Astrocyte (in vitro differentiated cells and primary cell): ENCODE measurements at regions not wholly inside any gene's neighbourhood (a gene's known extent, or its start where the extent isn't known, plus 50 kb on each side); places are given as distances from the start of the nearest gene placed in this dataset.

Source experiments
- DNase-seq: peaks from one replicate; pipeline ENCODE4 v3.0.0-alpha.2; 2010; ENCODE audit warnings: low read depth
- FAIRE-seq: peaks from 2 replicates; lab custom pipeline; 2011; peaks lifted over from hg19 to GRCh38; lab: Jason Lieb, UNC
- H2AFZ ChIP-seq: 2 replicates; pipeline ENCODE4 v1.6.0; 2012; ENCODE audit warnings: low read depth, low read length, inconsistent platforms
- H3K27ac ChIP-seq: 2 replicates; pipeline ENCODE4 v1.5.1; 2011; ENCODE audit warnings: low read depth, low read length, inconsistent platforms
- H3K27me3 ChIP-seq: 2 replicates; pipeline ENCODE4 v1.6.0; 2011; ENCODE audit warnings: low read length, inconsistent platforms; ENCODE audit not compliant: insufficient read depth
- H3K36me3 ChIP-seq: 2 replicates; pipeline ENCODE4 v1.5.1; 2011; ENCODE audit warnings: low read length, inconsistent platforms; ENCODE audit not compliant: insufficient read depth
- H3K4me1 ChIP-seq: 2 replicates; pipeline ENCODE4 v1.5.1; 2011; ENCODE audit warnings: low read length, inconsistent platforms; ENCODE audit not compliant: insufficient read depth
- H3K4me2 ChIP-seq: 2 replicates; pipeline ENCODE4 v1.6.0; 2012; ENCODE audit warnings: low read length, inconsistent platforms
- H3K4me3 ChIP-seq: 2 replicates; pipeline ENCODE4 v1.5.1; 2011; ENCODE audit warnings: low read depth, mild to moderate bottlenecking, low read length, inconsistent platforms; ENCODE audit not compliant: insufficient read depth
- H3K79me2 ChIP-seq: 2 replicates; pipeline ENCODE4 v1.6.0; 2012; ENCODE audit warnings: mild to moderate bottlenecking, low read length, inconsistent platforms; ENCODE audit not compliant: insufficient read depth
- H3K9ac ChIP-seq: 2 replicates; pipeline ENCODE4 v1.6.0; 2012; ENCODE audit warnings: mild to moderate bottlenecking, low read length, inconsistent platforms
- H3K9me3 ChIP-seq: 2 replicates; pipeline ENCODE4 v1.5.1; 2012; ENCODE audit warnings: low read depth, mild to moderate bottlenecking, low read length, inconsistent platforms; ENCODE audit not compliant: insufficient read depth
- H4K20me1 ChIP-seq: 2 replicates; pipeline ENCODE4 v1.6.0; 2012; ENCODE audit warnings: low read length, inconsistent platforms; ENCODE audit not compliant: insufficient read depth
- H3K27ac Mint-ChIP-seq: one replicate; pipeline ENCODE4 v1.8.0; 2021; ENCODE audit warnings: mild to moderate bottlenecking, mixed read lengths; ENCODE audit not compliant: unreplicated experiment
- H3K27me3 Mint-ChIP-seq: one replicate; pipeline ENCODE4 v1.8.0; 2021; ENCODE audit warnings: low read depth, mixed read lengths; ENCODE audit not compliant: unreplicated experiment
- H3K36me3 Mint-ChIP-seq: one replicate; pipeline ENCODE4 v1.8.0; 2021; ENCODE audit warnings: low read depth, mixed read lengths; ENCODE audit not compliant: unreplicated experiment
- H3K4me1 Mint-ChIP-seq: one replicate; pipeline ENCODE4 v1.8.0; 2021; ENCODE audit warnings: low read depth, mixed read lengths; ENCODE audit not compliant: unreplicated experiment
- H3K4me3 Mint-ChIP-seq: one replicate; pipeline ENCODE4 v1.8.0; 2021; ENCODE audit warnings: mild to moderate bottlenecking, moderate library complexity, mixed read lengths; ENCODE audit not compliant: unreplicated experiment
- H3K9me3 Mint-ChIP-seq: one replicate; pipeline ENCODE4 v1.8.0; 2021; ENCODE audit warnings: mild to moderate bottlenecking, mixed read lengths; ENCODE audit not compliant: unreplicated experiment
- CTCF ChIP-seq: IDR thresholded peaks from 2 replicates; pipeline ENCODE4 v1.5.1; 2011; ENCODE audit warnings: low read depth, mild to moderate bottlenecking, inconsistent platforms, low read length, moderate library complexity; ENCODE audit not compliant: insufficient read depth
- EZH2 ChIP-seq: IDR thresholded peaks from 2 replicates; pipeline ENCODE4 v1.6.1; 2012; ENCODE audit warnings: mild to moderate bottlenecking, low read length, inconsistent platforms; ENCODE audit not compliant: insufficient read depth

- H3K27ac Mint-ChIP-seq: no peak overlapping the region
- peaks cover 26% of the 10 kb centered on the region for H3K4me1 ChIP-seq
Measured at GRCh38 chr3:194281766-194282165, 69.4 kb downstream of the CPN2 start.

GRCh38 chr3:194282436-194283122, 68.5 kb downstream of the CPN2 start:
- Histone ChIP-seq H4K20me1 (no peaks in the 10 kb centered on the region), H3K9ac (no peak overlapping the region), H3K4me2 (no peak overlapping the region), H3K36me3 (no peaks in the 10 kb centered on the region), H3K4me1 (peaks cover 18% of the 10 kb centered on the region), H3K4me3 (no peak overlapping the region), H2AFZ (no peak overlapping the region), H3K9me3 (no peaks in the 10 kb centered on the region), H3K79me2 (no peaks in the 10 kb centered on the region), H3K27ac (no peak overlapping the region), H3K27me3 (peaks cover 24% of the 10 kb centered on the region)
- Mint-ChIP-seq H3K4me1 (no peaks in the 10 kb centered on the region), H3K27me3 (peaks cover 58% of the 10 kb centered on the region), H3K36me3 (no peaks in the 10 kb centered on the region), H3K27ac (no peak overlapping the region), H3K4me3 (no peak overlapping the region), H3K9me3 (peaks cover 5% of the 10 kb centered on the region)
- FAIRE-seq: no peak
- TF ChIP-seq EZH2 (no peak), CTCF (no peak)
- no peak for DNase-seq

More at GRCh38 chr3:194281766-194282165, 69.4 kb downstream of the CPN2 start:
- H3K9me3 Mint-ChIP-seq: peaks cover 5% of the 10 kb centered on the region
- Histone ChIP-seq H3K9me3 (no peaks in the 10 kb centered on the region), H3K27me3 (peaks cover 17% of the 10 kb centered on the region), H3K9ac (no peak overlapping the region), H2AFZ (no peak overlapping the region), H3K79me2 (no peaks in the 10 kb centered on the region), H3K4me3 (no peak overlapping the region), H3K4me2 (no peak overlapping the region), H4K20me1 (no peaks in the 10 kb centered on the region), H3K36me3 (no peaks in the 10 kb centered on the region), H3K27ac (no peak overlapping the region)
- TF ChIP-seq EZH2 (no peak), CTCF (no peak)
- no peak overlapping the region for H3K4me3 Mint-ChIP-seq
- no peak for DNase-seq
- no peak for FAIRE-seq
- H3K27me3 Mint-ChIP-seq: peaks cover 61% of the 10 kb centered on the region
- H3K4me1 Mint-ChIP-seq: no peaks in the 10 kb centered on the region
- no peaks in the 10 kb centered on the region for H3K36me3 Mint-ChIP-seq

GRCh38 chr3:194283221-194284006, 67.7 kb downstream of the CPN2 start:
- no peak overlapping the region for H3K4me2 ChIP-seq
- H3K27ac ChIP-seq: no peak overlapping the region
- TF ChIP-seq EZH2 (no peak), CTCF (no peak)
- H4K20me1 ChIP-seq: no peaks in the 10 kb centered on the region
- no peaks in the 10 kb centered on the region for H3K9me3 ChIP-seq
- H3K4me3 ChIP-seq: no peak overlapping the region
- H3K9me3 Mint-ChIP-seq: peaks cover 5% of the 10 kb centered on the region
- H2AFZ ChIP-seq: no peak overlapping the region
- H3K4me3 Mint-ChIP-seq: no peak overlapping the region
- no peaks in the 10 kb centered on the region for H3K36me3 ChIP-seq
- FAIRE-seq: no peak
- H3K4me1 Mint-ChIP-seq: no peaks in the 10 kb centered on the region
- peaks cover 57% of the 10 kb centered on the region for H3K27me3 Mint-ChIP-seq
- no peak overlapping the region for H3K27ac Mint-ChIP-seq
- H3K36me3 Mint-ChIP-seq: no peaks in the 10 kb centered on the region
- H3K9ac ChIP-seq: no peak overlapping the region
- DNase-seq: no peak
- no peaks in the 10 kb centered on the region for H3K79me2 ChIP-seq
- H3K27me3 ChIP-seq: peaks cover 26% of the 10 kb centered on the region
- H3K4me1 ChIP-seq: peaks cover 10% of the 10 kb centered on the region
